ENCODE measurements at regions not wholly inside any gene's neighbourhood (a gene's known extent, or its start where the extent isn't known, plus 50 kb on each side); places are given as distances from the start of the nearest gene placed in this dataset.

DNA sequence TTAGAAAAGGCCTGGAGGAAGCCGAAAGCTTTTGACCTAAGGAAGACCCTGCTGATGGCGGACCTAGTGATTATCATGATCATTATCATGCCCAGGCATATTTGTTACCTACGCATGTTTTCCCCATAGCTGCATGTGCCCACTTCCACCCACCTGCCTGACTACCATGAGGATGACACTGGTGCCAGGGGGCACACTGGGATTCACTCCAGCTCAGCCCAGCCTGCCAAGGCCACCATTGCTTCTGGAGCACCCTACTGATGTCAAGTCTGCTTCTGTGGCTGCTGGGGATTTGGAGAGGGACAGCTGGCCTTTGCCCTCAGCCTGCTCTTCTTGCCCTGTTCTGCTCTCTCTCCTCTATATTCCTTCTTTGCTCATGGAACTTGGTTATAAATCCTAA is 124.7 kb upstream of the NALF2 start:
- Histone ChIP-seq H3K4me1 (no peaks in the 10 kb centered on the region), H3K9me3 (no peaks in the 10 kb centered on the region), H3K27ac (no peak overlapping the region), H3K36me3 (no peaks in the 10 kb centered on the region), H3K4me3 (no peak overlapping the region), H3K27me3 (ENCODE audit: low read depth) (no peaks in the 10 kb centered on the region)
- no peak for DNase-seq
- TF ChIP-seq, protein P1, sequence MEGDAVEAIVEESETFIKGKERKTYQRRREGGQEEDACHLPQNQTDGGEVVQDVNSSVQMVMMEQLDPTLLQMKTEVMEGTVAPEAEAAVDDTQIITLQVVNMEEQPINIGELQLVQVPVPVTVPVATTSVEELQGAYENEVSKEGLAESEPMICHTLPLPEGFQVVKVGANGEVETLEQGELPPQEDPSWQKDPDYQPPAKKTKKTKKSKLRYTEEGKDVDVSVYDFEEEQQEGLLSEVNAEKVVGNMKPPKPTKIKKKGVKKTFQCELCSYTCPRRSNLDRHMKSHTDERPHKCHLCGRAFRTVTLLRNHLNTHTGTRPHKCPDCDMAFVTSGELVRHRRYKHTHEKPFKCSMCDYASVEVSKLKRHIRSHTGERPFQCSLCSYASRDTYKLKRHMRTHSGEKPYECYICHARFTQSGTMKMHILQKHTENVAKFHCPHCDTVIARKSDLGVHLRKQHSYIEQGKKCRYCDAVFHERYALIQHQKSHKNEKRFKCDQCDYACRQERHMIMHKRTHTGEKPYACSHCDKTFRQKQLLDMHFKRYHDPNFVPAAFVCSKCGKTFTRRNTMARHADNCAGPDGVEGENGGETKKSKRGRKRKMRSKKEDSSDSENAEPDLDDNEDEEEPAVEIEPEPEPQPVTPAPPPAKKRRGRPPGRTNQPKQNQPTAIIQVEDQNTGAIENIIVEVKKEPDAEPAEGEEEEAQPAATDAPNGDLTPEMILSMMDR (IDR thresholded peaks at IDR 0.05), result no peak
- intact Hi-C loops (cut with DNase I), result no loop called here
- ATAC-seq, result no peak

DNA sequence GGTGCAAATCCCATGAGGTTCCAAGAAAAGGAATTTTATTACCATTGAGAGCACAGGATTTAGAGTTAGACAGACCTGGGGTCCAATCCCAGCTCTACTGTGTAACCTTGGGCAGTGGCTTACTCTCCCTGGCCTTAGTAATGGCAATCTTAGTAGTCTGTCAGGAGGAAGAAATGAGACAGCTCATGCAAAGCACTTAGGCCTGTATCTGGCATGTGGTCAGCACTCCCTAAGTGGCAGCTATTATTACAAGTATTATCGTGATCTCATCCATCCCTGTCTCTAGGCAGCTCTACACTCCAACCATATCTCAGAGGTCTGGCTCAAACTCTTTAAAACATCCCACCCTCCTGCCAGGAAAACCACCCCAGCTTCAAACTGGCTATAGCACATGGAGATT is 129.6 kb upstream of the NALF2 start:
- no peak for DNase-seq
- H3K4me3 ChIP-seq, result no peak overlapping the region
- no peaks in the 10 kb centered on the region for H3K4me1 ChIP-seq
- TF ChIP-seq, protein P1 (IDR thresholded peaks at IDR 0.05), result no peak
- no peaks in the 10 kb centered on the region for H3K36me3 ChIP-seq
- no peak for ATAC-seq
- no peak overlapping the region for H3K27ac ChIP-seq
- no peaks in the 10 kb centered on the region for H3K27me3 ChIP-seq (ENCODE audit: low read depth)
- intact Hi-C loops (cut with DNase I), result no loop called here
- H3K9me3 ChIP-seq, result no peaks in the 10 kb centered on the region

DNA sequence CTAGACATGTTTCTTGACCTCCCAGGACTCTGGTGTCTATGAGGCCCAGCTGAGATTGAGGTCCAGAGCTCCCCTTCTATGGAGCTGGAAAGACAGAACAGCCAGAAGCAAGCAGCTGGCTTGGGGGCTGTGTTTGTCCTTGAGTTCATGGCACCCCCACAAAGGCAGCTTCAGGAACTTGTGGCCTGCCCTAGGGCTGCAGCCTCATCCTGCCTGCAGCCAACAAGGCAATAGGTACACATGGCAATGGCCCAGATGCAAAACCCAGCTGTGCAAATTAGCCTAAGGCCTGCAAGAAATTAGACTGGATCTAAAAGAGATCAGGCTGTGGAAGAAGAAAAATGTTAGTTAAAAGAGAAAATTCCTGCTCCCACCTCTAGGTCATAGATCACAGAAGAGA is 131.7 kb upstream of the NALF2 start:
- TF ChIP-seq, protein P1 (IDR thresholded peaks at IDR 0.05), result no peak
- intact Hi-C loops (cut with DNase I), result no loop called here
- DNase-seq, result no peak
- Histone ChIP-seq H3K27me3 (ENCODE audit: low read depth) (no peaks in the 10 kb centered on the region), H3K27ac (no peak overlapping the region), H3K4me1 (no peaks in the 10 kb centered on the region), H3K9me3 (no peaks in the 10 kb centered on the region), H3K4me3 (no peak overlapping the region), H3K36me3 (no peaks in the 10 kb centered on the region)
- no peak for ATAC-seq

DNA sequence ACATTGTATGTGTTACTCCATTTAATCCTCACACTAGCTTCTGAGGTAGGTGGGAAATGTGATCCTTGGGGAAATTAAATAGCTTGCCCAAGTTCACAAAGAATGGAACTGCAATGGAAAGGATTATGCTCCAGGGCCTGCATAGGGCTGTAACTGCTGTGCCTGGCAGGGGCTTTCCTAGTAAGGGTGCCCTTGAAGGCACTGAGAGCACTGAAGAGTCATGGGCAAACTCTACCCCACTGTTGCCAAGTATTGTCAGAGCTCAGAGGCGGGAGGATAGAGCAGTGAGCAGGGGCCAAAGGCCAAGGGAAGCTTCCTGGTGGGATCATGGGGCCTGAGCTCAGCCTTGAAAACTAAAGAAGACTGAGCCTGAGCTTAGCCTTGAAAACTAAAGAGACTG is 133.0 kb upstream of the NALF2 start:
- DNase-seq (no peak), ATAC-seq (no peak)
- TF ChIP-seq, protein P1 (IDR thresholded peaks at IDR 0.05), result no peak
- intact Hi-C loops (cut with DNase I), result no loop called here
- Histone ChIP-seq H3K4me1 (no peaks in the 10 kb centered on the region), H3K27ac (no peak overlapping the region), H3K27me3 (ENCODE audit: low read depth) (no peaks in the 10 kb centered on the region), H3K9me3 (no peaks in the 10 kb centered on the region), H3K4me3 (no peak overlapping the region), H3K36me3 (no peaks in the 10 kb centered on the region)

DNA sequence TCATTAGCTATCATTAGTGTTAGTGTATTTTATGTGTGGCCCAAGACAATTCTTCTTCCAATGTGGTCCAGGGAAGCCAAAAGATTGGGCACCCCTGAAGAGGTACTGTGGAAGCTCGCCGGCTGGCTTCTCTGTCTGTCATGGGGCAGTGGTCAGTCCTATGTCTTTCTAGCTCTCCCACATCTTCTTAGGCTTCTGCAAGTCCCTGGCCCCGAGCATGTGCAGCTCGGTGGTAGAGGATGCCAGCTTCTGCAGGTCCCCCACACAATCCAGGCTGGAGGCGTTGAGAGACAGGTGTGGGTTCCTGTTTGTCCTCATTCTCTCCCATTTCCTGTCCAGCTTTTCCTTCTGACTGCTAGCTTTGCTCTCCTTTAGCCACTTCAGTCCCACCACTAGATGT is 134.1 kb upstream of the NALF2 start:
- Histone ChIP-seq H3K4me3 (no peak overlapping the region), H3K9me3 (no peaks in the 10 kb centered on the region), H3K36me3 (no peaks in the 10 kb centered on the region), H3K27ac (no peak overlapping the region), H3K27me3 (ENCODE audit: low read depth) (no peaks in the 10 kb centered on the region), H3K4me1 (no peaks in the 10 kb centered on the region)
- DNase-seq, result no peak
- intact Hi-C loops (cut with DNase I), result no loop called here
- TF ChIP-seq, protein P1 (IDR thresholded peaks at IDR 0.05), result no peak
- ATAC-seq, result no peak

DNA sequence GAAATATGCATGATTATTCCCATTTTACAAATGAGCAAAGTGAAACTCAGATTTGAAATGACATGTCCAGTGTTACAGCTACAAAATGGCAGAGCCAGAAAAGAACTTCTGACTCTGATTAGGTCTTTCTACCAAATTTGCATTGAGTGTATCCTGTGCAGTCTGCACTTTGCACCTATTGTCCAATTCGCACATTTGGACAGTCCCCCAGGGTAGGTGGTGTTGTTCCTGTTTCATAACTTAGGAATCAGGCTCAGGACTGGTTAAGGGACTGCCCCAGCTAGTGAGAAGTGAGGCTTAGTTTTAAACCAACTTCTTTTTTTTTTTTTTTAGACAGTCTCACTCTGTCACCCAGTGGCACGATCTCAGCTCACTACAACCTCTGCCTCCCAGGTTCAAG is 137.9 kb upstream of the NALF2 start:
- H3K4me1 ChIP-seq, result no peaks in the 10 kb centered on the region
- intact Hi-C loops (cut with DNase I), result no loop called here
- DNase-seq (no peak), ATAC-seq (no peak)
- no peak overlapping the region for H3K27ac ChIP-seq
- H3K9me3 ChIP-seq, result no peaks in the 10 kb centered on the region
- no peaks in the 10 kb centered on the region for H3K36me3 ChIP-seq
- no peak overlapping the region for H3K4me3 ChIP-seq
- no peaks in the 10 kb centered on the region for H3K27me3 ChIP-seq (ENCODE audit: low read depth)
- TF ChIP-seq, protein P1 (IDR thresholded peaks at IDR 0.05), result no peak

Data from lower lobe of right lung (tissue), 2 donors.